HCT116 (cell line): ENCODE measurements at regions not wholly inside any gene's neighbourhood (a gene's known extent, or its start where the extent isn't known, plus 50 kb on each side); places are given as distances from the start of the nearest gene placed in this dataset.

Source experiments
- ATAC-seq: fragments of 200-7000 bp; cut with Tn5 transposase; 2 replicates; pipeline ENCODE4 v1.9.1; 2020; ENCODE audit warnings: mild to moderate bottlenecking, moderate library complexity
- BruUV-seq: library from RNA; stranded (reverse); fragments of 400-500 nt; replicated peaks from 2 replicates; lab custom pipeline; 2021; lab: Mats Ljungman, UMichigan
- CTCF ChIA-PET: fragments of 300-600 bp; sonication (Branson Sonifier 250); formaldehyde crosslinking; loops from one replicate; lab custom pipeline; 2021; ENCODE audit warnings: antibody characterized with exemption; lab: Charles Lee
- POLR2A ChIA-PET: fragments of 300-600, 350-600 bp; sonication (Branson Sonifier 250); formaldehyde crosslinking; loops from one replicate; lab custom pipeline; 2021; ENCODE audit warnings: antibody characterized with exemption; lab: Charles Lee
- RAD21 ChIA-PET, 2 experiments: fragments of 300-600 bp; sonication (Branson Sonifier 250); formaldehyde crosslinking; loops; one replicate each; lab custom pipeline; 2023; ENCODE audit warnings: low total read pairs in 2 of 2; ENCODE audit not compliant: uncharacterized antibody in 2 of 2, unreplicated experiment in 2 of 2, low non-redundant PET in 1 of 2; lab: Charles Lee
- DNase-seq: peaks from one replicate; pipeline ENCODE4 v3.0.0-alpha.2; 2010; ENCODE audit warnings: low read depth, low spot score
- H2AFZ ChIP-seq: fragments of 200-600 bp; shearing (Covaris generic), sonication (generic); 2 replicates; pipeline ENCODE4 v1.6.1; 2017; ENCODE audit warnings: low read depth, mixed run types, mixed read lengths, antibody characterized with exemption, low read length; ENCODE audit not compliant: poor library complexity, severe bottlenecking
- H3K27ac ChIP-seq: 2 replicates; pipeline ENCODE4 v1.5.1; 2012; ENCODE audit warnings: low read depth, low read length
- H3K27me3 ChIP-seq: fragments of 200-600 bp; sonication (generic); 2 replicates; pipeline ENCODE4 v1.6.1; 2016; ENCODE audit warnings: mixed run types, low read length, mixed read lengths; ENCODE audit not compliant: insufficient read depth
- H3K36me3 ChIP-seq, 2 experiments: fragments of 200-500 bp in 1 of 2; fragments of 200-600 bp in 1 of 2; sonication (Bioruptor generic) in 1 of 2; sonication (generic) in 1 of 2; 2 replicates each; pipeline versions ENCODE4 v1.5.1 to v1.6.1; 2014 to 2016; ENCODE audit warnings: low read length in 2 of 2, inconsistent platforms in 1 of 2, mixed read lengths in 1 of 2, mixed run types in 1 of 2; ENCODE audit not compliant: insufficient read depth in 2 of 2, control insufficient read depth in 1 of 2
- H3K4me1 ChIP-seq, 2 experiments: fragments of 200-600 bp in 1 of 2; sonication (generic) in 1 of 2; 2 replicates each; pipeline versions ENCODE4 v1.5.1 to v1.6.1; 2012 to 2017; ENCODE audit warnings: low read length in 2 of 2, inconsistent platforms in 1 of 2, mild to moderate bottlenecking in 1 of 2, mixed read lengths in 1 of 2, mixed run types in 1 of 2, moderate library complexity in 1 of 2; ENCODE audit not compliant: insufficient read depth in 2 of 2, control insufficient read depth in 1 of 2
- H3K4me2 ChIP-seq: fragments of 200-600 bp; sonication (generic); 2 replicates; pipeline ENCODE4 v1.6.1; 2017; ENCODE audit warnings: mixed run types, low read length, mixed read lengths
- H3K4me3 ChIP-seq, 2 experiments: fragments of 200-600 bp in 1 of 2; sonication (generic) in 1 of 2; replicated peaks in 1 of 2; 2 replicates each; pipeline ENCODE4 v1.5.1; 2011 to 2016; ENCODE audit warnings: low read length in 2 of 2, control low read depth in 1 of 2, low read depth in 1 of 2, mild to moderate bottlenecking in 1 of 2, mixed read lengths in 1 of 2, mixed run types in 1 of 2
- H3K79me2 ChIP-seq: fragments of 200-600 bp; sonication (generic); 2 replicates; pipeline ENCODE4 v1.6.1; 2017; ENCODE audit warnings: mild to moderate bottlenecking, mixed run types, low read length, moderate library complexity, mixed read lengths; ENCODE audit not compliant: insufficient read depth
- H3K9ac ChIP-seq: fragments of 200-600 bp; sonication (generic); 2 replicates; pipeline ENCODE4 v1.6.1; 2016; ENCODE audit warnings: low read length, mixed read lengths
- H3K9me2 ChIP-seq: fragments of 200-600 bp; sonication (generic), shearing (Covaris generic); 2 replicates; pipeline ENCODE4 v1.6.1; 2017; ENCODE audit warnings: mixed run types, mild to moderate bottlenecking, moderate library complexity; ENCODE audit not compliant: insufficient read depth
- H3K9me3 ChIP-seq, 2 experiments: fragments of 200-500 bp in 1 of 2; fragments of 200-600 bp in 1 of 2; sonication (Bioruptor generic) in 1 of 2; sonication (generic) in 1 of 2; 2 replicates each; pipeline ENCODE4 v1.6.1; 2014 to 2017; ENCODE audit warnings: low read length in 2 of 2, mixed read lengths in 2 of 2, inconsistent platforms in 1 of 2, low read depth in 1 of 2, mild to moderate bottlenecking in 1 of 2, mixed run types in 1 of 2, moderate library complexity in 1 of 2; ENCODE audit not compliant: control insufficient read depth in 1 of 2, insufficient read depth in 1 of 2
- H4K20me1 ChIP-seq: fragments of 200-600 bp; sonication (generic), shearing (Covaris generic); 2 replicates; pipeline ENCODE4 v1.6.1; 2017; ENCODE audit warnings: mixed run types, mild to moderate bottlenecking, moderate library complexity; ENCODE audit not compliant: insufficient read depth
- ATF3 ChIP-seq: IDR thresholded peaks from 2 replicates; pipeline ENCODE4 v1.6.1; 2012
- MAX ChIP-seq: IDR thresholded peaks from 2 replicates; pipeline ENCODE4 v1.6.1; 2012
- RAD21 ChIP-seq: IDR thresholded peaks from 2 replicates; pipeline ENCODE4 v1.6.1; 2012; ENCODE audit warnings: low read depth, mild to moderate bottlenecking
- REST ChIP-seq: IDR thresholded peaks from 2 replicates; pipeline ENCODE4 v1.6.1; 2012; ENCODE audit warnings: low read depth
- ZFX ChIP-seq: fragments of 450-650 bp; IDR thresholded peaks from 2 replicates; pipeline ENCODE4 v1.6.1; 2017
- intact Hi-C: fragments of 100-400 bp; cut with micrococcal nuclease; formaldehyde crosslinking; loops from 2 replicates; pipeline ENCODE4 v1.10.0; 2022

GRCh38 chr7:88576720-88577119 lies 182.8 kb upstream of the ZNF804B start:
- intact Hi-C loops, result no loop called here

More at GRCh38 chr7:88576720-88577119, 182.8 kb upstream of the ZNF804B start:
- Histone ChIP-seq H4K20me1 (no peaks in the 10 kb centered on the region; the same call in 1 of the 2 replicates), H2AFZ (no peak overlapping the region), H3K9me2 (no peaks in the 10 kb centered on the region), H3K27ac (no peak overlapping the region), H3K36me3 (no peaks in the 10 kb centered on the region), H3K79me2 (no peaks in the 10 kb centered on the region), H3K9me3 (no peaks in the 10 kb centered on the region), H3K4me1 (no peaks in the 10 kb centered on the region), H3K9ac (no peak overlapping the region), H3K4me3 (no peak overlapping the region), H3K4me2 (no peak overlapping the region), H3K27me3 (no peaks in the 10 kb centered on the region)
- BruUV-seq, result no TSS peak
- POLR2A ChIA-PET, result no interaction called here
- RAD21 ChIA-PET, result no interaction called here
- DNase-seq (no peak), ATAC-seq (no peak)
- CTCF ChIA-PET, result no interaction called here
- TF ChIP-seq RAD21, result no peak
- TF ChIP-seq MAX, result no peak
- TF ChIP-seq ATF3, result no peak
- TF ChIP-seq ZFX, result no peak
- no peak for TF ChIP-seq REST
